ENCODE measurements at regions not wholly inside any gene's neighbourhood (a gene's known extent, or its start where the extent isn't known, plus 50 kb on each side); places are given as distances from the start of the nearest gene placed in this dataset.

DNA sequence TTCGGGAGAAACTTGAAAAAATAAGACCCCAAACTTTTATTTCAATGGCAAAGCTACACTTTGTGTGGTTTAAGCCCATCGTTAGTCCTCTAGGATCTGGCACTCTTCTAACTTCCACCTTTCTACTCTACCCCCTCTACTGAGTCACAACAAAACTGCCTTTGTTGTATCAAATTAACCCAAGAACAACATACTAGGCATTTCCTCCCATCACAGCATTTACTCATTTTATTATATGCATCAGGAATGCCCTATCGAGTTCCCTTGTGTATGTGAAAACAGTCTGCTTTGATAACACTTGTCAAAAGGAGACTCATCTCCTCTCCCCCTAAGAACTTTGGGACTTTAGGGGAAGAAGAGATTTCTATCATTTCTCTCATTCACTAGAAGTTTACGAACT is 158.9 kb upstream of the FREM1 start:
- no peak overlapping the region for H3K9ac ChIP-seq (ENCODE audit: low read length)
- no peak for ATAC-seq
- no peaks in the 10 kb centered on the region for H3K79me2 ChIP-seq (ENCODE audit: low read length)
- no peak overlapping the region for H3K4me2 ChIP-seq (ENCODE audit: low read length)
- intact Hi-C loops (cut with micrococcal nuclease), result no loop called here
- ChIA-PET POLR2A (ENCODE audit: unreplicated experiment) (no interaction called here), CTCF (no interaction called here)
- no peaks in the 10 kb centered on the region for H3K9me2 ChIP-seq (replicated peaks; ENCODE audit: low read length)
- H3K27ac ChIP-seq (ENCODE audit: low read length), result no peak overlapping the region
- no peaks in the 10 kb centered on the region for H3F3A ChIP-seq (ENCODE audit: low read length, unreplicated experiment)
- no peak for DNase-seq
- H3K4me3 ChIP-seq (ENCODE audit: low read length), result no peak overlapping the region
- no TSS peak for BruUV-seq (replicated peaks)
- no peaks in the 10 kb centered on the region for H3K36me3 ChIP-seq (ENCODE audit: low read depth, low read length)
- H3K9me3 ChIP-seq (ENCODE audit: low read length), result no peaks in the 10 kb centered on the region
- H2AFZ ChIP-seq (ENCODE audit: low read length), result no peak overlapping the region
- TF ChIP-seq EZH2 (IDR thresholded peaks at IDR 0.05; ENCODE audit: low read length, unreplicated experiment) (no peak), EZH2phosphoT487 (IDR thresholded peaks at IDR 0.05; ENCODE audit: borderline replicate concordance, low read length) (no peak)
- TF ChIP-seq, protein P1, sequence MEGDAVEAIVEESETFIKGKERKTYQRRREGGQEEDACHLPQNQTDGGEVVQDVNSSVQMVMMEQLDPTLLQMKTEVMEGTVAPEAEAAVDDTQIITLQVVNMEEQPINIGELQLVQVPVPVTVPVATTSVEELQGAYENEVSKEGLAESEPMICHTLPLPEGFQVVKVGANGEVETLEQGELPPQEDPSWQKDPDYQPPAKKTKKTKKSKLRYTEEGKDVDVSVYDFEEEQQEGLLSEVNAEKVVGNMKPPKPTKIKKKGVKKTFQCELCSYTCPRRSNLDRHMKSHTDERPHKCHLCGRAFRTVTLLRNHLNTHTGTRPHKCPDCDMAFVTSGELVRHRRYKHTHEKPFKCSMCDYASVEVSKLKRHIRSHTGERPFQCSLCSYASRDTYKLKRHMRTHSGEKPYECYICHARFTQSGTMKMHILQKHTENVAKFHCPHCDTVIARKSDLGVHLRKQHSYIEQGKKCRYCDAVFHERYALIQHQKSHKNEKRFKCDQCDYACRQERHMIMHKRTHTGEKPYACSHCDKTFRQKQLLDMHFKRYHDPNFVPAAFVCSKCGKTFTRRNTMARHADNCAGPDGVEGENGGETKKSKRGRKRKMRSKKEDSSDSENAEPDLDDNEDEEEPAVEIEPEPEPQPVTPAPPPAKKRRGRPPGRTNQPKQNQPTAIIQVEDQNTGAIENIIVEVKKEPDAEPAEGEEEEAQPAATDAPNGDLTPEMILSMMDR (conservative IDR thresholded peaks at IDR 0.05; ENCODE audit: low read depth, low read length), result no peak
- H4K20me1 ChIP-seq (ENCODE audit: low read length), result no peaks in the 10 kb centered on the region
- no peaks in the 10 kb centered on the region for H3K4me1 ChIP-seq (ENCODE audit: insufficient read depth, low read length)
- peaks cover 34% of the 10 kb centered on the region for H3K27me3 ChIP-seq (ENCODE audit: low read length)

DNA sequence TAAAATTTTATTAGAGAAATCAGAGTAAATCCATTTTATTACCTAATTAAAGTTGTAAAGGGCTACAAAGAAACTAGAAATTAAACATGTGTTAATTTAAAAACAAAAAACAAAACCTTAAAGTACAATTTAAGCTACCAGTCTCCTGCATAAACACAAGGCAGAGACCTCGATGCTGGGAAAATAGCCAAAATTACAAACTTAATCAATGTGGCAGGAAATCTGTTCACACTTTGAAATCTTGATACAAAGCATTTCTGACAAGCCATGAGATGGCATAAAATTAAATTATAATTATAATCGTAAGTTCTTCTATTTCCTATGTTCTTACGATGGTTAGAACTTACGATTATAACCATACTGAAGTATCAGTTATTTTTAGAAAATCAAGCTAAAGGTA is 158.0 kb upstream of the FREM1 start:
- Histone ChIP-seq H3K4me3 (ENCODE audit: low read length) (no peak overlapping the region), H3K27me3 (ENCODE audit: low read length) (peaks cover 31% of the 10 kb centered on the region), H3K4me2 (ENCODE audit: low read length) (no peak overlapping the region), H3K9me2 (replicated peaks; ENCODE audit: low read length) (no peaks in the 10 kb centered on the region), H3K36me3 (ENCODE audit: low read depth, low read length) (no peaks in the 10 kb centered on the region), H3K9me3 (ENCODE audit: low read length) (no peaks in the 10 kb centered on the region), H3K4me1 (ENCODE audit: insufficient read depth, low read length) (no peaks in the 10 kb centered on the region), H3K9ac (ENCODE audit: low read length) (no peak overlapping the region), H2AFZ (ENCODE audit: low read length) (no peak overlapping the region), H3K27ac (ENCODE audit: low read length) (no peak overlapping the region), H4K20me1 (ENCODE audit: low read length) (no peaks in the 10 kb centered on the region), H3F3A (ENCODE audit: low read length, unreplicated experiment) (no peaks in the 10 kb centered on the region), H3K79me2 (ENCODE audit: low read length) (no peaks in the 10 kb centered on the region)
- TF ChIP-seq EZH2phosphoT487 (IDR thresholded peaks at IDR 0.05; ENCODE audit: borderline replicate concordance, low read length) (no peak), EZH2 (IDR thresholded peaks at IDR 0.05; ENCODE audit: low read length, unreplicated experiment) (no peak)
- TF ChIP-seq, protein P1 (conservative IDR thresholded peaks at IDR 0.05; ENCODE audit: low read depth, low read length), result no peak
- intact Hi-C loops (cut with micrococcal nuclease), result no loop called here
- DNase-seq, result no peak
- no TSS peak for BruUV-seq (replicated peaks)
- ATAC-seq, result no peak
- ChIA-PET POLR2A (ENCODE audit: unreplicated experiment) (no interaction called here), CTCF (no interaction called here)

DNA sequence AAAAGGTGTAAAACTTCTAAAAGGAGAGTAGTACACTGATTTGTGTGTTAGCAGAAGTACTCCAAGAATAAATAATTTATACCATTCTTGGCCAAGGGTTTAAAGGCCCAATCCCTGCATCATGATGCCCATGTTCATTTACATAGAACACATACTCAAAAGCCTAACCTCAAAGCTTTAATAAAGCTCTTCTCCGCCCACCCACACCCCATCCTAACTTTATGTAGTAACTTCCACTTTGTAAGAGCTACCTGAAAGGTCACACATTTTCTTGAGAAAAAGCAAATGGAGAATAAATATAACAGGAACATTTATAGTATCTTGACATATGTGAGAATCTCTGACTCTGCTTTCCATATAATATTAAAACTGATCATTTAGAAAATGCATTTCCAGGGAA is 148.8 kb upstream of the FREM1 start:
- Histone ChIP-seq H3K27me3 (ENCODE audit: low read length) (0 out of 2 replicates have a peak, but pooled peaks cover 12% of the 10 kb centered on the region), H3K27ac (ENCODE audit: low read length) (no peak overlapping the region), H3K9me3 (ENCODE audit: low read length) (no peaks in the 10 kb centered on the region), H3F3A (ENCODE audit: low read length, unreplicated experiment) (no peaks in the 10 kb centered on the region), H3K4me2 (ENCODE audit: low read length) (no peak overlapping the region), H2AFZ (ENCODE audit: low read length) (no peak overlapping the region), H3K9me2 (replicated peaks; ENCODE audit: low read length) (no peaks in the 10 kb centered on the region), H4K20me1 (ENCODE audit: low read length) (no peaks in the 10 kb centered on the region), H3K4me3 (ENCODE audit: low read length) (no peak overlapping the region), H3K9ac (ENCODE audit: low read length) (no peak overlapping the region), H3K4me1 (ENCODE audit: insufficient read depth, low read length) (no peaks in the 10 kb centered on the region), H3K36me3 (ENCODE audit: low read depth, low read length) (no peaks in the 10 kb centered on the region), H3K79me2 (ENCODE audit: low read length) (no peaks in the 10 kb centered on the region)
- ChIA-PET CTCF (no interaction called here), POLR2A (ENCODE audit: unreplicated experiment) (no interaction called here)
- intact Hi-C loops (cut with micrococcal nuclease), result no loop called here
- BruUV-seq (replicated peaks), result no TSS peak
- no peak for DNase-seq
- TF ChIP-seq EZH2phosphoT487 (IDR thresholded peaks at IDR 0.05; ENCODE audit: borderline replicate concordance, low read length) (no peak), EZH2 (IDR thresholded peaks at IDR 0.05; ENCODE audit: low read length, unreplicated experiment) (no peak)
- TF ChIP-seq, protein P1 (conservative IDR thresholded peaks at IDR 0.05; ENCODE audit: low read depth, low read length), result no peak
- ATAC-seq, result no peak

Data from PC-3 (cell line).